SK-N-SH treated with all-trans-retinoic acid at 6 μM for 48 hours (cell line): ENCODE measurements at regions not wholly inside any gene's neighbourhood (a gene's known extent, or its start where the extent isn't known, plus 50 kb on each side); places are given as distances from the start of the nearest gene placed in this dataset.

Source experiments
- CSDC2 ChIP-seq: fragments of 250-450 bp; sonication (Bioruptor Pico); IDR thresholded peaks from 2 replicates; pipeline ENCODE4 v1.5.0; 2020; ENCODE audit warnings: mild to moderate bottlenecking, moderate library complexity
- TSHZ2 ChIP-seq: fragments of 250-450 bp; sonication (Bioruptor Pico); IDR thresholded peaks from 2 replicates; pipeline ENCODE4 v1.5.0; 2020; ENCODE audit warnings: mild to moderate bottlenecking, moderate library complexity
- ZNF8 ChIP-seq: fragments of 450-650 bp; formaldehyde crosslinking; IDR thresholded peaks from 2 replicates; pipeline ENCODE4 v1.5.0; 2020; ENCODE audit warnings: mild to moderate bottlenecking, moderate library complexity

GRCh38 chr2:107437265-107437664, 389.4 kb upstream of the RGPD4 start:
- TF ChIP-seq TSHZ2 (CRISPR knock-in tag) (no peak), CSDC2 (CRISPR knock-in tag) (no peak), ZNF8 (CRISPR knock-in tag) (no peak)
